Heart left ventricle (tissue), 16 donors: ENCODE measurements at regions not wholly inside any gene's neighbourhood (a gene's known extent, or its start where the extent isn't known, plus 50 kb on each side); places are given as distances from the start of the nearest gene placed in this dataset.

Source experiments
- ATAC-seq, 4 donors: fragments of 200-7000 bp; cut with Tn5 transposase; one replicate each; pipeline ENCODE4 v1.9.1; 2020 to 2022; ENCODE audit warnings: moderate library complexity in 4 of 4, mild to moderate bottlenecking in 3 of 4, moderate number of reproducible peaks in 1 of 4
- DNase-seq, 5 donors: peaks; one replicate each; pipeline ENCODE4 v3.0.0-alpha.2; 2020
- H3K27ac ChIP-seq, 12 donors: fragments of 200-600 bp; sonication (generic) in 4 of 12; one replicate each; pipeline versions ENCODE4 v1.5.0 to v1.8.0; 2016 to 2022; ENCODE audit warnings: mild to moderate bottlenecking in 2 of 12
- H3K27me3 ChIP-seq, 9 donors: fragments of 200-600 bp; sonication (generic) in 2 of 9; one replicate each; pipeline versions ENCODE4 v1.5.1 to v1.8.0; 2016 to 2022; ENCODE audit warnings: mild to moderate bottlenecking in 3 of 9
- H3K36me3 ChIP-seq, 9 donors: fragments of 200-600 bp; sonication (generic) in 2 of 9; one replicate each; pipeline versions ENCODE4 v1.5.0 to v1.8.0; 2018 to 2022; ENCODE audit warnings: mild to moderate bottlenecking in 2 of 9
- H3K4me1 ChIP-seq, 12 donors: fragments of 200-600 bp; sonication (generic) in 4 of 12; one replicate each; pipeline versions ENCODE4 v1.5.0 to v1.8.0; 2016 to 2022; ENCODE audit warnings: mild to moderate bottlenecking in 3 of 12
- H3K4me3 ChIP-seq, 12 donors: fragments of 200-600 bp; sonication (generic) in 4 of 12; one replicate each; pipeline versions ENCODE4 v1.5.0 to v1.8.0; 2017 to 2022; ENCODE audit warnings: mild to moderate bottlenecking in 9 of 12, moderate library complexity in 4 of 12
- H3K9me3 ChIP-seq, 12 donors: fragments of 200-600 bp; sonication (generic) in 4 of 12; one replicate each; pipeline versions ENCODE4 v1.5.0 to v1.8.0; 2016 to 2022; ENCODE audit warnings: mild to moderate bottlenecking in 1 of 12
- POLR2A ChIP-seq, 2 donors: fragments of 450-650 bp; IDR thresholded peaks; one replicate each; pipeline ENCODE4 v1.6.1; 2017; ENCODE audit warnings: antibody characterized with exemption in 2 of 2, mild to moderate bottlenecking in 2 of 2, moderate library complexity in 2 of 2
- WGBS, 4 donors: extraction: QIAGEN DNeasy Blood & Tissue Kit in 2 of 4; methylation state at CpG; one replicate each; pipeline versions ENCODE4 v1.1.5 to v1.1.7; 2013 to 2018; 5-methylcytosine and 5-hydroxymethylcytosine counted together
- intact Hi-C, 10 donors: fragments of 100-400 bp; cut with DNase I; formaldehyde crosslinking; loops; one replicate each; pipeline versions ENCODE4 v1.11.1 to v1.14.2; 2022
- TF ChIP-seq, protein P1 (sequence below), 12 donors: fragments of 200-600 bp; sonication (generic) in 4 of 12; IDR thresholded peaks; one replicate each; pipeline versions ENCODE4 v1.5.0 to v1.8.0; 2018 to 2022; ENCODE audit warnings: antibody characterized with exemption in 12 of 12, mild to moderate bottlenecking in 5 of 12
- donor health status: ischemic (EF 13 %, LVEDD 7.1; RV severe dilation, severe dysfunction).
- donor health status: healthy with polysubstance abuse.
- donor health status: DM: no; HTN: yes; CAD: no.
- donor health status: DM: no; HTN: no; CAD: no.
- donor health status: ischemic (EF 25% LVEDD 6.9; RV normal size, moderate dysfunction).
- donor health status: ischemic (EF 25% LVEDD 5.7; RV mildly dilated, moderate dysfunction).
- donor health status: healthy.
- donor health status: DM: yes; HTN: yes; CAD: no.
- donor health status: ischemic (EF 35%, LVEDD 5.7; RV mildly dilated, moderate dysfunction).
- donor health status: nonischemic (EF 11% LVEDD 7.7; RV severe dilation, severe dysfunction).
- donor health status: DM: yes; HTN: yes; CAD: no.
- donor health status: PGD.
- donor health status: ischemic (EF 29% LVEDD 5.4; RV normal size, mild dysfunction).
- donor health status: nonischemic (EF 23%, LVEDD 6.1; RV moderate dilation, normal function).

GRCh38 chr20:21609221-21609620 is 95.4 kb upstream of the NKX2-2 start:
- 59 to 75% (median 64%) methylated on average over 3 of the region's 3 CpGs for WGBS, 4 donors
- H3K27me3 ChIP-seq, result peaks cover 0 to 9% (median 4%) of the 10 kb centered on the region in 9 donors
- ATAC-seq (no peak), DNase-seq (no peak)
- no peak for TF ChIP-seq POLR2A (IDR thresholded peaks at IDR 0.05)
- TF ChIP-seq, protein P1, sequence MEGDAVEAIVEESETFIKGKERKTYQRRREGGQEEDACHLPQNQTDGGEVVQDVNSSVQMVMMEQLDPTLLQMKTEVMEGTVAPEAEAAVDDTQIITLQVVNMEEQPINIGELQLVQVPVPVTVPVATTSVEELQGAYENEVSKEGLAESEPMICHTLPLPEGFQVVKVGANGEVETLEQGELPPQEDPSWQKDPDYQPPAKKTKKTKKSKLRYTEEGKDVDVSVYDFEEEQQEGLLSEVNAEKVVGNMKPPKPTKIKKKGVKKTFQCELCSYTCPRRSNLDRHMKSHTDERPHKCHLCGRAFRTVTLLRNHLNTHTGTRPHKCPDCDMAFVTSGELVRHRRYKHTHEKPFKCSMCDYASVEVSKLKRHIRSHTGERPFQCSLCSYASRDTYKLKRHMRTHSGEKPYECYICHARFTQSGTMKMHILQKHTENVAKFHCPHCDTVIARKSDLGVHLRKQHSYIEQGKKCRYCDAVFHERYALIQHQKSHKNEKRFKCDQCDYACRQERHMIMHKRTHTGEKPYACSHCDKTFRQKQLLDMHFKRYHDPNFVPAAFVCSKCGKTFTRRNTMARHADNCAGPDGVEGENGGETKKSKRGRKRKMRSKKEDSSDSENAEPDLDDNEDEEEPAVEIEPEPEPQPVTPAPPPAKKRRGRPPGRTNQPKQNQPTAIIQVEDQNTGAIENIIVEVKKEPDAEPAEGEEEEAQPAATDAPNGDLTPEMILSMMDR (IDR thresholded peaks at IDR 0.05), result no peak
- H3K9me3 ChIP-seq, result peaks cover 0 to 11% (median 0%) of the 10 kb centered on the region in 12 donors
- H3K4me1 ChIP-seq, result no peaks in the 10 kb centered on the region
- H3K4me3 ChIP-seq, result no peak overlapping the region
- intact Hi-C loops, result no loop called here
- no peaks in the 10 kb centered on the region for H3K36me3 ChIP-seq
- no peak overlapping the region for H3K27ac ChIP-seq

- Histone ChIP-seq H3K4me1 (no peaks in the 10 kb centered on the region), H3K27me3 (peaks cover 0 to 9% (median 4%) of the 10 kb centered on the region in 9 donors), H3K27ac (no peak overlapping the region), H3K9me3 (peaks cover 0 to 11% (median 0%) of the 10 kb centered on the region in 12 donors), H3K4me3 (no peak overlapping the region), H3K36me3 (no peaks in the 10 kb centered on the region)
- TF ChIP-seq, protein P1 (IDR thresholded peaks at IDR 0.05), result no peak
- no peak for TF ChIP-seq POLR2A (IDR thresholded peaks at IDR 0.05)
- DNase-seq, result no peak
- intact Hi-C loops, result no loop called here
- ATAC-seq, result no peak
Observed at GRCh38 chr20:21608777-21609176, 94.9 kb upstream of the NKX2-2 start.

GRCh38 chr20:21607971-21608725 is 94.3 kb upstream of the NKX2-2 start:
- 65 to 69% (median 66%) methylated on average over 38 of the region's 38 CpGs for WGBS, 4 donors
- Histone ChIP-seq H3K4me1 (no peaks in the 10 kb centered on the region), H3K27me3 (peaks cover 0 to 9% (median 4%) of the 10 kb centered on the region in 9 donors), H3K36me3 (no peaks in the 10 kb centered on the region), H3K9me3 (peaks cover 0 to 11% (median 0%) of the 10 kb centered on the region in 12 donors), H3K27ac (no peak overlapping the region), H3K4me3 (no peak overlapping the region)
- DNase-seq (peak in 1 of 5 donors; percentile 39), ATAC-seq (peak in 2 of 4 donors; percentile 18 to 41)
- intact Hi-C loops, result no loop called here
- TF ChIP-seq, protein P1 (IDR thresholded peaks at IDR 0.05), result no peak
- no peak for TF ChIP-seq POLR2A (IDR thresholded peaks at IDR 0.05)

DNA sequence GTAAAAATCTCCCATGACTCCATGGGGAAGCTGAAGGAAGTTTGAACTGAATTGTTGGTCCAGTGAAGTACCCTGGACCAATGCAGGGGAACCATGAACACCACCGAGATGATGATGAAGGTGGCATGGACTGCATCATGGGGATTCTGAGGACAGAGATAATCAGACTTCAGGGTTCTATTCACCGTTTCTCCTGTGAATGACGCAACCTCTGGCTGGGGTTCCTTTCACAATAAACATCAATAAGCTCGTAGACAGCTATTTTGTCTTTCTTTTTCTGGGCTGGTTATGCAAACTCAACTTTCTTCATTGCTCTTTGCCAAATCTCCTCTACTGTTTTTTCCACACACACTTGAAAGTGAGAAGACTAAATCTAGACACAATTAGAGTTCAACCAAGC is 87.9 kb upstream of the NKX2-2 start:
- DNase-seq, result no peak
- H3K4me1 ChIP-seq, result no peaks in the 10 kb centered on the region
- H3K27me3 ChIP-seq, result no peaks in the 10 kb centered on the region
- H3K4me3 ChIP-seq, result no peak overlapping the region
- 66 to 84% (median 79%) methylated on average over 4 of the region's 4 CpGs for WGBS, 4 donors
- peaks cover 0 to 31% (median 10%) of the 10 kb centered on the region in 12 donors for H3K9me3 ChIP-seq
- intact Hi-C loops, result no loop called here
- no peak overlapping the region for H3K27ac ChIP-seq
- TF ChIP-seq POLR2A (IDR thresholded peaks at IDR 0.05), result no peak
- TF ChIP-seq, protein P1 (IDR thresholded peaks at IDR 0.05), result no peak
- no peaks in the 10 kb centered on the region for H3K36me3 ChIP-seq
- ATAC-seq, result no peak
